Activated CD8-positive, alpha-beta memory T cell treated with anti-CD3 and anti-CD28 coated beads for 36 hours (primary cell): ENCODE measurements at regions not wholly inside any gene's neighbourhood (a gene's known extent, or its start where the extent isn't known, plus 50 kb on each side); places are given as distances from the start of the nearest gene placed in this dataset.
"Not testable (repeated sequence)": the region's sequence is repeated elsewhere in the genome, so short reads cannot be mapped to it uniquely, and the experiment has no call there.

Source experiments
- CTCF ChIA-PET: fragments of 350-600 bp; sonication (Branson Sonifier 250); formaldehyde crosslinking; loops from one replicate; lab custom pipeline; 2021; ENCODE audit warnings: antibody characterized with exemption; lab: Charles Lee
- POLR2A ChIA-PET: fragments of 350-600 bp; sonication (Branson Sonifier 250); formaldehyde crosslinking; loops from one replicate; lab custom pipeline; 2021; ENCODE audit warnings: antibody characterized with exemption; lab: Charles Lee

DNA sequence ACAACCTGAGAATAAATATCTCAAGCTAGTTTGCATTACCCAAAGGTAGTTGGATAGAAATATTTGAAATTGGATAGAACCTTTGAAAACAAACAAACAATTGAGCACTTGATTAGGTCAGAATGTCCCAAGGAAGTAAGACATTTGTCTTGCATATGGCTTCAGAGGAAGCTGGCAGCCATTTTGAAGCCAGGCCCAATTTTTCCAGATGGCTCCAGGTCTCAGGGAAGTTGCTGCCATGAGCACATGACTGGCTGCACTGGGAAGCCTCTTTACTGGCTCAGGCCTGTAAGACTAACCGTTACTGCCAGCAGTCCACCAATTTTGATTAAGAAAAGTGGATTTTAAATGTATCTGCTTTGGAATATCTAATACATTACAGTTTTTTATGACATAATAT, 448.9 kb upstream of the DPH6 start:
- ChIA-PET CTCF (no interaction called here), POLR2A (no interaction called here)

DNA sequence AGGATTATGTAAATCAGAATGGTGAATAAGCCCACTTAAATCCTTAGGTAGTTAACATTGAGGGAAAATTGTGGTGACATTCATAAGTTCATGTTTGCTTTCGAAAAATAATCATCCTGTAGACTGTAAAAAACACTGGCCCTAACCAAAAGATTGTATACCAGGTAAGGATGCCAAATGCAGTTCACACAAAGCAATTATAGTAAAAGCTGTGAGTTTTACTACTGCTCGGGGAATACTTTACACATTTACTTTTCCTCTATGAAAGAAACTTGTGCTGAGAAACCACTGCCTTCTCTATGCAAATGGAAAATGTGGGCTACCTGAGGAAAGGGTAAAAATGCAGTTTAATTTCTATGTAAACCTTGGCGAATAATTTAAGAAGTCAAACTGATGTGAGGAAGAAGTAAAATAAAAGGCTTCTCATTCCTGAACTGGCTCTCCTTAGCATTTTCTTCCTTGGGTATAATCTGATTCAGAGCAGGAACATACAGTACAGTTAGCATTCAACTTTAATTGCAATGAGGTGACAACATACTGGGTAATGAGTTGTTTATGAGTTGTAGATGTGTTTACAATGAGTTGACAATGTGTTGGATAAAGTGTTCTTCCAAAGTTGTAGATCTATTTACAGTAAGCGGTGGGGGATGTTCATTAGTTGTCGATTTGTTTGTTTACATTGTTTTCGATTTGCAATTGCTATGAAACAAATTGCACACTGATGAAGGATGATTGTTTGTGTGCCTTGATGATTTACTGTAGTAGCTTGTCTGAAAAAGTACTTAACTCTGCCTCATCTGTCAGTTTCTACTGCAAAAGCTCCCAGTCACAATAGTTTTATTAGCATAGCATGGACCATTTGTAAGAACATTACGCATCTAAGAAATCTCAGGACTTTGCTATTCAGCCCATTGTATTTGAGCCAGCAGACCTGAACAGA, 453.0 kb upstream of the DPH6 start:
- CTCF ChIA-PET = no interaction called here

DNA sequence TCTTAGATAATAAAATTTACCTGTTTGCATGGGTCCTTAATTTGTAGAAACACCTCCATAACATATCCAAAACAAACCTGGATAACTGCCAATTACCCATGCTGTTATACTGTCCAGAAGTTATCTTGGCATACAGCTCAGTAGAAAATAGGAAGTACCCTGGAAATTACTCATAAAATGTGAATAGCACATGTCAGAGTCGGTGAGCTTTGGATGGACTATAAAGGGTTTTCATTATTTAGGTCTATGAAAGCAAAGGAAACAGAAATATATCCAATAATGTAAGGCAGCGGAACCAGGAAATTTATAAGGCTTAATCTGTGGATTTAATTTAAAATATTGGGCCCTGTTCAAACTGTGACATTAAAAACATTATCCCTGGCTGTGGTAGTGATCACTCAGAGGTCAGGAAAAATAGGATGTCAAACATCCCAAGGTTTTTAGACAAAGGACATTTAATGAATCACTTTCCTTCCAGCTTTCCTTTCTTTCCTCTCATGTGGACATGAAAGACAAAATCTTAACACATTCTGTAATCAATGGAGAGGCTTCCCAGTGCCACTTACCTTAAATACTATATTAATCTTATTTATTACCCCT, 459.0 kb upstream of the DPH6 start:
- CTCF ChIA-PET = no interaction called here
- POLR2A ChIA-PET = no interaction called here

More for the DNA sequence above, 453.0 kb upstream of the DPH6 start:
- POLR2A ChIA-PET = no interaction called here

DNA sequence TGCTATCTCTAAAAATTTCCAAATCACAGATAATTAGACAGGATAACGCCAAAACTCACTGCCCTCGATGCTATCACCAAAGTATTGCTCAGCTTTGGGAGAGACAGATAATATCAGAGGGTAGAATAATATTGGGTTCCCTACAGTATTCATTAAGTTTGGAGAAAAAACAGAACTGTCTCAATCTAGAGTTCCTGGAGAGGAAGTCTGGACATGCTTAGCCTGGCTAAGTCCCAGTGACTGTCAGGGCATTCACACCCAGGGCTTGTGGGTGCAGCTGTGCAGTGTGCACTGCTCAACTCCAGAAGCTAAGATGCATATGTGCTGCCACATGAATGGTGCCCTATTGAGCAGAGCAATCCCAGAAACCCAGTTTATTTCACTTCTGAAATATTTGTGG, 459.6 kb upstream of the DPH6 start:
- POLR2A ChIA-PET = no interaction called here
- CTCF ChIA-PET = no interaction called here

DNA sequence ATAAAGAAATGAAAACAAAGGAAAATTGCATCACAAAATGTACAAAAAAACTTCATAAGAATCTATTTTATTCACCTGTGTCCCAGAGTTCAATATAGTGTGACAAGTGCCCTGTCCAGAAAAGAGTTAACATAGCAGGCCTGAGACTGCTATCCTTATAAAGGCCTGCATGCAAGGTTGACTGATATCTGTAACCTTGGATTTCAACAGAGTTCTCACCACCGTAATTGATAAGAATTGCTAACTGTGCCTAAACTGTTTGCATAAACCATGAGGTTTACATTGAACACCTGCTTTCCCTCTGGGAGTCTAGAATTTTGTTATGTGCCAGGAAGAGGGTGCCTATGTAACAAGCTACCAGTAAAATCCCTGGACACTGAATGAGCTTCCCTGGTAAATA, 461.7 kb upstream of the DPH6 start:
- ChIA-PET CTCF (no interaction called here), POLR2A (no interaction called here)

DNA sequence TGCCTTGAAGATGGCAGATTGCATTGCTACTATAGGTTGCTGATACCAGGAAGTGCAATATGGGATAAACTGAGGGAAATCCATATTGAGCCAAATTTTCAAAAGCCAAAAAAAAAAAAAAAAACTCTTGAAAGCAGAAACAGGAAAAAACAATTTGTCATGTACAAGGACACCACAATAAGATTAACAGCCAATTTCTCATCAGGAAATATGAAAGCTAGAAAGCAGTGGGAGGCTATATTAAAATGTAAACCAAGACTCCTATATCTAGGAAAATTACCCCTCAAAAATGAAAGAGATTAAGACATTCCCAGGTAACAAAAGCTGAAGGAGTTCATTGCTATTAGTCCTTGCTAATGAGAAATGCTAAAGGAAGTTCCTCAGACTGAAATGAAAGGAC, 462.8 kb upstream of the DPH6 start:
- ChIA-PET CTCF (no interaction called here), POLR2A (no interaction called here)

DNA sequence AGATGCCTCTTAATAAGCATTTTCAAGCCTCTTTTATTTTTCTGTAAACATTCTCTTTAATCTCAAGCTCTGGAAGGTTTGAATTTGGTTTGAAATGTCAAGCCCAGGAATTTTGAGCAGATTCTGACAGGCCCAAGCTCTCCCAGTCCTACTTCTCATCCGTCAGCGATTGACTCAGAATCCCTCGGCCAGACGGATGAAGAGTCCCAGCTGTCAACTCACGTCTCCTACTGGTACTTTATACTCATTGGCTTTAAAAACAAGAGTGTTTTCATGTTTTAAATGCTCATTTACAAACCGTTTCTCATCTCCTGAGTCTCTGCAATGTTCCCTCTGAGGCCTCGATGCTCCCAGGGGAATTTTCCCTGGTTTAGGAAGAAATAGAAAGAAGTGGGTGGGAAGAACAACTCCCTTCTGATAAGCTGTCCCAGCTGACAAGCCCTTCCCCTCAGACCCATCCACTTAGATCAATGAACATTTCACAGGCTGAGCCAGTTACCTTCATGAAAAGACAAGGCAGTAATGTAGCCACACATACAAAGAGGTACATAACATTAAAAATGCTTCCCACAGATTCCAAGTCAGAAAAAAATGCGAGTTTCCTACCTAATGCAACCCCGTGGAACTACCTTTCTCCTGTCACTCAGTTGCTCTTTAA, 478.2 kb upstream of the DPH6 start:
- CTCF ChIA-PET = no interaction called here

DNA sequence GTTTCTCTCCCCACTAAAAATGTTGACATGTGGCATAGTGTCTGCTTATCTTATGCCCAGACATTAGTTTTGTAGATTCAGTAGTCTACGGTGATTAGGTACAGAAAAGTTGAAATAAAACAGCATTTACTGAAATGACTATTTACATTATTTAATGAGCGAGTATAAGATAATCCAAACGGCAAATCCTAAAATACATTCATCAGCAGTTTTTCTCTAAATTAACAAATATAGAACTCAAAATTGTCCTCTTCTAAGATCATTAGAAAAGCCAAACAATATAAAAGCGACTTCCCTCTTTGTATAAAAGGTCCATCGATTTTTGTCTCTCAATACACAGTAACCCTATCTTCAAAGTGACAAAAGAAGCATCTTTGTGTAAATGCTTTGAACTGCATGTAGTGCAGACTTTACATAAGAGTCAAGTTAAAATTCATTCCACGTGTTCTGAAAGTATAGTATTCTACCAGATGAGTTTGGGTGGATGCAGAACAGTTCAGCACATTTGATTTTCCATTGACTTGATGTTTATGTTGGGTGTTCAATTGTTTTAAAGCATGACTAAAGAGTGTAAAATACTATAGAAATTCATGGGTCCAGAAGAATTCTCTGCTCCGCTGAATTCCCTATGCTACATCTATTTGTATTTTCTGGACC, 480.8 kb upstream of the DPH6 start:
- POLR2A ChIA-PET = no interaction called here
- CTCF ChIA-PET = no interaction called here

More for the DNA sequence above, 478.2 kb upstream of the DPH6 start:
- POLR2A ChIA-PET = no interaction called here

DNA sequence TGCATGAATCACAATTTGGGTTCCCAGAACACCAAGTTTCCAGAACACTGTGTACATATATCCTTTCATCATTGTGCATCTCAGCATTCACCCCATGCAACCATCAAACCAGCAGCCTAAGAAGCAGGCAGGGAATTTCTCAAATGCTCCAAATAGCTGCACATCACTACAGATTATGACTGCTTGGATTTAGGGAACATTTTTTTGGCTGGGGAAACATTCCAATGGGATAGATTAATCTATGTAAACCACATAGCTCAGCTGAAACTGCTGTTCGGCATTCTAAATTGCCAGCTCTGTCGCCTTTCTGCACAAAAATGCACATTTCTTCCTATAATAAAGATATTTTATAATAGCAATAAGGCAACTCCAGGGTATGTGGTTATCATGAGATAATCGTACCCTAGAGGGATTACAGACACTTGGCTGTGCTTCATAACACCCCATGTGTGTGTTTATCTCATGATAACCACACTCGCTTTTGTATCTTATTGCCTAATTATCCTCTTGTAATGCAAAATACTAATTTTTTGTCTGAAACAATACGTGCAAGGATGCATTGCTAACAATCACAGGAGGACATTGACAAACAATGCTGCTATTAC, 483.7 kb upstream of the DPH6 start:
- POLR2A ChIA-PET = no interaction called here

DNA sequence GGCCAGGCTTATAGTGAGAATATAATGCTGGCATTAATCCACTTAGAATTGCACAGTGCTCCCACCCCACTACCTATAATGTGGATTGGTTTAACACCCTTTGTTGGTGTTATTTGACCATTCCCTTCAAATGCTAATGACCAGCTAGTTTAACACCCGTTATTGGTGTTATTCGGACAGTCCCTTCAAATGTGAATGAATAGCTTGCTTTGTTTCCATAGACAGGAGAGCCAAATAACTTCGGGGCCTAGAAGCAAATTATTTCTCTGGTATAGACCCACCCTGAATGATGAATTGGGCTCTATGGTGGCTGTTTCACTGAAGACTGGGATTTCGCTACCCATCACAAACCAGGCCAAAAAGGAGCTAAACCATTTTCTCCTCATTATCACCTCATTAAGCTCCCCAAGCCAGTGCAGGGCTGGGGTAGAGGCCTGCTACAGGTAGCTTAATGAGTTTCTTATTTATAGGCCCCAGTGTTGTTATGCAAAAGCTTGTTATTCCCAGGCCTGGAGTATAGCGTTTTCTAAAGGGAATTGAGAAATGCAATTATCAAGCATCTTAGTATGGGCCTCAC, 494.1 kb upstream of the DPH6 start:
- CTCF ChIA-PET = no interaction called here
- POLR2A ChIA-PET = no interaction called here

More for the DNA sequence above, 483.7 kb upstream of the DPH6 start:
- CTCF ChIA-PET = no interaction called here

DNA sequence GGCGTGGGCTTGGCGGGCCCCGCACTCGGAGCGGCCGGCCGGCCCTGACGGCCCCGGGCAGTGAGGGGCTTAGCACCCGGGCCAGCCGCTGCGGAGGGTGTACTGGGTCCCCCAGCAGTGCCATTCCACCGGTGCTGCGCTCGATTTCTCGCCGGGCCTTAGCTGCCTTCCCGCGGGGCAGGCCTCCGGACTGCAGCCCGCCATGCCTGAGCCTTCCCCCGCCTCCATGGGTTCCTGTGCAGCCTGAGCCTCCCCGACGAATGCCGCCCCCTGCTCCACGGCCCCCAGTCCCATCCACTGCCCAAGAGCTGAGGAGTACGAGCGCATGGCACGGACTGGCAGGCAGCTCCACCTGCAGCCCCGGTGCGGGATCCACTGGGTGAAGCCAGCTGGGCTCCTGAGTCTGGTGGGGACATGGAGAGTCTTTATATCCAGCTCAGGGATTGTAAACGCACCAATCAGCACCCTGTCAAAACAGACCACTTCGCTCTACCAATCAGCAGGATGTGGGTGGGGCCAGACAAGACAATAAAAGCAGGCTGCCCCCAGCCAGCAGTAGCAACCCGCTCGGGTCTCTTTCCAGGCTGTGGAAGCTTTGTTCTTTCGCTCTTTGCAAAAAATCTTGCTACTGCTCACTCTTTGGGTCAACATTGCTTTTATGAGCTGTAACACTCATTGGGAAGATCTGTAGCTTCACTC, 501.2 kb upstream of the DPH6 start:
- POLR2A ChIA-PET, CTCF ChIA-PET: not testable (repeated sequence)

DNA sequence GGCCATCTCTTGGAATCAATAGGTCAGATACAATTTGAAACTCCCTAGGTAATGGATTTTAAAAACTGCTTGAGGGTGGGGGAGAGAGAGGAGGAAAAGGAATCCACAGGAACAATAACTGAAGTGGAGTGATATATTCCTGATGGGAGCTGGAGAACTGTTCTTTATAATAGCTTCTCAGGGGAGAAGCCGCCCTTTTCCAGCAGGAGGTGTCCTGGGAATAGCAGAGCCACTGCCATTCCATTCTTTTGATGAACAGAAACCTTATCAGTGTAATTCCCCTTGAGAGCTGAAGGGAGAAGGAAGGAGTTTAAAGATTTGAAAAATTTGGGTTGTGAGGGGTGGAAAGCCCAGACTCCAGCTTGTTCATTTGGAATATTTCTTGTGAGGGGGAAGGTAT, 504.9 kb upstream of the DPH6 start:
- ChIA-PET CTCF (no interaction called here), POLR2A (no interaction called here)

DNA sequence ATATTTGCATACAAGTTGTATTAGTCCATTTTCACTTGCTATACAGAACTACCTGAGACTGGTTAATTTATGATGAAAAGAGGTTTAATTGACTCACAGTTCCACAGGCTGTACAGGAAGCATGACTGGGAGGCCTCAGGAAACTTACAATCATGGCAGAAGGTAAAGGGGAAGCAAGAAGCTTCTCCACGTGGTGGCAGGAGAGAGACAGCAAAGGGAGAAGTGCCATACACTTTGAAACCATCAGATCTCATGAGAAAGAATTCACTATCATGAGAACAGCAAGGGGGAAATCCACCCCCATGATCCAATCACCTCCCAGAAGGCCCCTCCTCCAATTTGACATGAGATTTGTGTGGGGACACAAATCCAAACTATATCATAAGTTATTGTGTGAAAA, 506.7 kb upstream of the DPH6 start:
- CTCF ChIA-PET, POLR2A ChIA-PET: not testable (repeated sequence)

DNA sequence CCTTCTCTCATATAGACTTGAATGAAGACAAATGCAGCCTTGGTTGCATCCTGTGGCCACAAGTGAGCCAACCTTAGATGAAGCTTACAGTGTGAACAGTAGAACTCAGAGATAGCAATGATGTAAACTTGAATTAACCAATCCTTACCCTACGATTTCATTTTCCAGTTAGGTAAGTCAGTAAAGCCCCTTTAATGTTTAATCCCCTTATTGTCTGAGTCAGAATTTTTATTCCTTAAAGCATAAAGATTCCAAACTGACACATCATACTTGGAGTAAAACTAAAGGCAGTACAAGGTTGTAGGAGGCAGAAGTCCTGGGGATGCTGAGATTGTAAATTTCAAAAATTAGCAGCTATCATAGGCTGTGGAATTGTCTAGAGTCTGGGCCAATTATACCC, 507.8 kb upstream of the DPH6 start:
- CTCF ChIA-PET = no interaction called here

DNA sequence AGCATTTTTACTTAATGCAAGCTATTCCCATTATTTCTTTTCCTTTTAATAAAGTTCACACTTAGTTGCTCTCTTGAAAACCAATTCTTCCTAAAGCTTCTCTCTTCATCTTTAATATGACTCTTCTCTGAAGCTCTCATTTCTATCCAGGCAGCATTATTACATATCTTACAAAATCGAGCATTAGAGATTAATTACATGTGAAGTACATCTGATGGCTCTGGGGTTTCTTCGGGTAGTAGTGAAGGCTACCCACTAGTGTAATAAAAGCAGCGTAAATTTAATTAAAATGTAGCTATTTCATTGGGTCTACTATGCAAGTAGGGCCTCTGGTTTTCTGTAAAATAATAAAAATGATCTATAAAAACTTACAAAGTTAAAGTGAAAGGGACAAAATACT, 513.6 kb upstream of the DPH6 start:
- ChIA-PET POLR2A (no interaction called here), CTCF (no interaction called here)

More for the DNA sequence above, 507.8 kb upstream of the DPH6 start:
- POLR2A ChIA-PET = no interaction called here

DNA sequence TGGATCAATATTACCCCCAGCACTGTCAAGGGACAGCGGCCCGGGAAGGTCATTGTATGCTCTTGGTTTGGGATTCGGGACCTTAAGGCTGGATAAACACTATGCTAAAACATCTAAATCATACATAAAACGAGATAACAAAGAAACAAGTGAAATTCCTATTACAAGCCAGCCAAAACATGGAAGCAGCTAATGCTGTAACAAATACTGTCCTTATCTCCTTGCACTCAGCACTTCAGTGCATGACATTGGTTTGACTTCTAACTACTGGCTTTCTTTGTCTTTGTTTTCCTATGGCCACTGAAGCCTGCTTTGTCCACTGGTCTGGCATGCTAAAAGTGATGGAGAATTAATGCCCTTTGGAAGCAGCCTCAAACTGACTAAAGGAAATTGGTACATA, 516.4 kb upstream of the DPH6 start:
- POLR2A ChIA-PET = no interaction called here

DNA sequence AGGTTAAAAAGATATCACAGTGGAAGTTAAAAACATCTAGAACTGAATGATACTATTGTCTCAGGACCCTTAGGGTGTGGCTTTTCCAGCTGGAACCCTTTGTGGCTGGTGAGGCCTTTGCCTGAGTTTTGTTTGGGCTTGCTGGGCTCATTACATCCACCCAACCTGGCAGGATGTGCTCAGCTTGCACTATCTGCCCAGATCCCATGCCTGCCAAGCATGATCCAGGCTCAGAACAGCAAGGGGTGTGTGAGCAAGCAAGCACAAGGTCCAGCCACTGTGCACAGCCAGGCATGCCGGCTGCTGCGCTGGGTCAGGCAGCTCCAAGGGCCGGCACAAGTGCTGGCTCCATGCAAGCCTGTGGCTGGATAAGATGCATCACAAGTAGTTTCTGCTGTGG, 512.7 kb upstream of the CDIN1 start:
- CTCF ChIA-PET = no interaction called here
- POLR2A ChIA-PET = no interaction called here

More for the DNA sequence above, 516.4 kb upstream of the DPH6 start:
- CTCF ChIA-PET = no interaction called here

DNA sequence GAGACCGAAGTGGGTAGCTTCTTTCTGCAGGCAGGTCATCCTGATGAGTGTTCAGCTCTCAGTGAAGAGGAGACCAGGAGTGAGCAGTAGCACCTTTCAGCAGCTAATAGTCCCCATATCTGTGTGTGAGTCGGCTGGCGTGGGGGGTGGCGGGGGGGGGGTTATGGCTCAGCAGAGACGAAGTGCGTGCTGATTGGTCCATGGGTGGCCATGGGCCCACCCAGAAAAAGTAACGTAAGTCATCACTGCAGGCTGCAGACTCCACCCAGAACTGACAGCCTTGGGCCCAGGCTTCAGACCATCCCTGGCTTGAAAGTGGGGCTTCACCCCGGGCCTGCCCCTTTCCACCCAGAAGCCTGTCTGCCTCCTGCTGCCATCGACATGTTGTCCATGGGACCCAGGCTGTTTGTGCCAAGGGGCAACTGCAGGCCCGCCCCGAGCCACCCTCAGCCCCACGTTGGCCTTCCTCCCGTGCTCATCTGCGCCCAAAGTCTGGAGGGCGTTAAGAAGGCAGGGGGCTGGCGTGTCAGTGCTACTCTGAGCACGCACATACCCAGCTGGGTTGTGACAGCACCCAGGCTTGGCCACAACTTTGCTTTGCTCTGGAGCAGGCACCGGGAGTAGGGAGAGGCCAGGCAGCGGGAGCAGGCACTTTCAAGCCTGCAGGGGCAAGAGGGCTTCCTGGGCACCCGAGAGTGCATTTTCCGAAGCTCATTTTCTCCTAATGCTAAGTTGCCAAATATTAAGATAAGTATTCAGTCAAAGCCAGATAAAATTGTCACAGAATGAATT, 511.7 kb upstream of the CDIN1 start:
- POLR2A ChIA-PET = no interaction called here
- CTCF ChIA-PET = no interaction called here
